ENCODE measurements at regions not wholly inside any gene's neighbourhood (a gene's known extent, or its start where the extent isn't known, plus 50 kb on each side); places are given as distances from the start of the nearest gene placed in this dataset.

GRCh38 chr2:33893824-33894223 lies 294.7 kb upstream of the FAM98A start:
- TF ChIP-seq, protein P1, sequence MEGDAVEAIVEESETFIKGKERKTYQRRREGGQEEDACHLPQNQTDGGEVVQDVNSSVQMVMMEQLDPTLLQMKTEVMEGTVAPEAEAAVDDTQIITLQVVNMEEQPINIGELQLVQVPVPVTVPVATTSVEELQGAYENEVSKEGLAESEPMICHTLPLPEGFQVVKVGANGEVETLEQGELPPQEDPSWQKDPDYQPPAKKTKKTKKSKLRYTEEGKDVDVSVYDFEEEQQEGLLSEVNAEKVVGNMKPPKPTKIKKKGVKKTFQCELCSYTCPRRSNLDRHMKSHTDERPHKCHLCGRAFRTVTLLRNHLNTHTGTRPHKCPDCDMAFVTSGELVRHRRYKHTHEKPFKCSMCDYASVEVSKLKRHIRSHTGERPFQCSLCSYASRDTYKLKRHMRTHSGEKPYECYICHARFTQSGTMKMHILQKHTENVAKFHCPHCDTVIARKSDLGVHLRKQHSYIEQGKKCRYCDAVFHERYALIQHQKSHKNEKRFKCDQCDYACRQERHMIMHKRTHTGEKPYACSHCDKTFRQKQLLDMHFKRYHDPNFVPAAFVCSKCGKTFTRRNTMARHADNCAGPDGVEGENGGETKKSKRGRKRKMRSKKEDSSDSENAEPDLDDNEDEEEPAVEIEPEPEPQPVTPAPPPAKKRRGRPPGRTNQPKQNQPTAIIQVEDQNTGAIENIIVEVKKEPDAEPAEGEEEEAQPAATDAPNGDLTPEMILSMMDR (IDR thresholded peaks at IDR 0.05), result no peak
- no peak for TF ChIP-seq EP300 (IDR thresholded peaks at IDR 0.05)
- TF ChIP-seq POLR2A (IDR thresholded peaks at IDR 0.05), result no peak
- TF ChIP-seq POLR2AphosphoS5 (IDR thresholded peaks at IDR 0.05), result no peak
